ENCODE measurements at regions not wholly inside any gene's neighbourhood (a gene's known extent, or its start where the extent isn't known, plus 50 kb on each side); places are given as distances from the start of the nearest gene placed in this dataset.

- TF ChIP-seq REST (IDR thresholded peaks at IDR 0.05; ENCODE audit: insufficient read depth in 1 of 2, low read depth in 2 of 2, low read length in 2 of 2) = no peak
- no peak for TF ChIP-seq POLR2AphosphoS5 (IDR thresholded peaks at IDR 0.05; ENCODE audit: low read depth, low read length)
- TF ChIP-seq SIN3A (IDR thresholded peaks at IDR 0.05; ENCODE audit: borderline replicate concordance, insufficient read depth, low read length) = no peak
- TF ChIP-seq FOXP2 (optimal IDR thresholded peaks at IDR 0.05; ENCODE audit: borderline replicate concordance, extremely low read depth, extremely low read length, insufficient read depth) = no peak
- no peak for TF ChIP-seq TAF1 (IDR thresholded peaks at IDR 0.05; ENCODE audit: borderline replicate concordance, insufficient read depth, low read length)
Measured at GRCh38 chr3:178028933-178029332, 507.3 kb upstream of the KCNMB2 start.
